MCF 10A (cell line): ENCODE measurements at regions not wholly inside any gene's neighbourhood (a gene's known extent, or its start where the extent isn't known, plus 50 kb on each side); places are given as distances from the start of the nearest gene placed in this dataset.

Source experiments
- BruUV-seq: library from RNA; stranded (reverse); fragments of 400-500 nt; replicated peaks from 2 replicates; lab custom pipeline; 2021; lab: Mats Ljungman, UMichigan
- CTCF ChIA-PET: fragments of 300-600 bp; sonication (Branson Sonifier 250); formaldehyde crosslinking; extraction: SDS; loops from one replicate; lab custom pipeline; 2021; ENCODE audit warnings: antibody characterized with exemption, inconsistent platforms; lab: Yijun Ruan, JAX
- POLR2A ChIA-PET: fragments of 300-600, 350-650 bp; sonication (Branson Sonifier 250); formaldehyde crosslinking; extraction: SDS; loops from one replicate; lab custom pipeline; 2020; ENCODE audit warnings: antibody characterized with exemption, inconsistent platforms; lab: Yijun Ruan, JAX
- DNase-seq: peaks from one replicate; pipeline ENCODE4 v3.0.0-alpha.2; 2018; ENCODE audit not compliant: unreplicated experiment
- H3K27ac Mint-ChIP-seq: one replicate; pipeline ENCODE4 v1.8.0; 2022; ENCODE audit warnings: mild to moderate bottlenecking, low read depth, mixed read lengths; ENCODE audit not compliant: unreplicated experiment
- H3K27me3 Mint-ChIP-seq: one replicate; pipeline ENCODE4 v1.8.0; 2022; ENCODE audit warnings: mixed read lengths; ENCODE audit not compliant: insufficient read depth, unreplicated experiment
- H3K36me3 Mint-ChIP-seq: one replicate; pipeline ENCODE4 v1.8.0; 2022; ENCODE audit warnings: mild to moderate bottlenecking, moderate library complexity, mixed read lengths; ENCODE audit not compliant: insufficient read depth, unreplicated experiment
- H3K4me1 Mint-ChIP-seq: one replicate; pipeline ENCODE4 v1.8.0; 2022; ENCODE audit warnings: mixed read lengths; ENCODE audit not compliant: insufficient read depth, unreplicated experiment
- H3K4me3 Mint-ChIP-seq: one replicate; pipeline ENCODE4 v1.8.0; 2022; ENCODE audit warnings: mild to moderate bottlenecking, moderate library complexity, mixed read lengths; ENCODE audit not compliant: unreplicated experiment
- H3K9me3 Mint-ChIP-seq: one replicate; pipeline ENCODE4 v1.8.0; 2022; ENCODE audit warnings: mixed read lengths; ENCODE audit not compliant: unreplicated experiment
- CTCF ChIP-seq: fragments of 200-600 bp; IDR thresholded peaks from one replicate; pipeline ENCODE4 v1.8.0; 2022; ENCODE audit warnings: antibody characterized with exemption, mild to moderate bottlenecking; ENCODE audit not compliant: unreplicated experiment
- intact Hi-C: fragments of 100-400 bp; cut with micrococcal nuclease; formaldehyde crosslinking; loops from 2 replicates; pipeline ENCODE4 v1.14.1; 2022

- H3K27ac Mint-ChIP-seq: no peak overlapping the region
- no peaks in the 10 kb centered on the region for H3K36me3 Mint-ChIP-seq
- no TSS peak for BruUV-seq
- no peak overlapping the region for H3K4me3 Mint-ChIP-seq
- TF ChIP-seq CTCF: no peak
- H3K4me1 Mint-ChIP-seq: no peaks in the 10 kb centered on the region
- H3K9me3 Mint-ChIP-seq: peaks cover 44% of the 10 kb centered on the region
- DNase-seq: no peak
- no peaks in the 10 kb centered on the region for H3K27me3 Mint-ChIP-seq
- ChIA-PET POLR2A (no interaction called here), CTCF (interaction anchor here (0.5 to 0.6 kb wide), 3 partner anchors 26 to 133 kb away, joined by 3 read pairs; no protein-coding TSS in a partner anchor)
- intact Hi-C loops: no loop called here
Observed at GRCh38 chr11:116242006-116242405, 530.8 kb downstream of the BUD13 start.

GRCh38 chr11:116240710-116241109 is 532.1 kb downstream of the BUD13 start:
- no peak for DNase-seq
- Mint-ChIP-seq H3K4me3 (no peak overlapping the region), H3K27ac (no peak overlapping the region), H3K9me3 (peaks cover 50% of the 10 kb centered on the region), H3K4me1 (no peaks in the 10 kb centered on the region), H3K36me3 (no peaks in the 10 kb centered on the region), H3K27me3 (no peaks in the 10 kb centered on the region)
- no TSS peak for BruUV-seq
- TF ChIP-seq CTCF: no peak
- intact Hi-C loops: no loop called here
- CTCF ChIA-PET: interaction anchor here (1.0 kb wide), 1 partner anchor 24 kb away, joined by 4 read pairs; no protein-coding TSS in a partner anchor
- POLR2A ChIA-PET: no interaction called here

- no peaks in the 10 kb centered on the region for H3K27me3 Mint-ChIP-seq
- intact Hi-C loops: no loop called here
- ChIA-PET POLR2A (interaction anchor here (0.6 kb wide), 1 partner anchor 340 kb away, joined by 4 read pairs; no protein-coding TSS in a partner anchor), CTCF (no interaction called here)
- no peaks in the 10 kb centered on the region for H3K4me1 Mint-ChIP-seq
- no peaks in the 10 kb centered on the region for H3K36me3 Mint-ChIP-seq
- no TSS peak for BruUV-seq
- no peak overlapping the region for H3K27ac Mint-ChIP-seq
- peaks cover 50% of the 10 kb centered on the region for H3K9me3 Mint-ChIP-seq
- DNase-seq: no peak
- no peak for TF ChIP-seq CTCF
- H3K4me3 Mint-ChIP-seq: no peak overlapping the region
Observed at GRCh38 chr11:116239247-116239646, 533.5 kb downstream of the BUD13 start.

GRCh38 chr11:116234989-116235568 is 537.7 kb downstream of the BUD13 start:
- H3K27ac Mint-ChIP-seq: no peak overlapping the region
- ChIA-PET POLR2A (no interaction called here), CTCF (interaction anchor here (0.6 to 4.2 kb wide), 4 partner anchors 11 to 1123 kb away, joined by 3 to 14 read pairs (median 4); no protein-coding TSS in a partner anchor)
- no peak for DNase-seq
- H3K36me3 Mint-ChIP-seq: no peaks in the 10 kb centered on the region
- no peak overlapping the region for H3K4me3 Mint-ChIP-seq
- H3K9me3 Mint-ChIP-seq: peaks cover 51% of the 10 kb centered on the region
- intact Hi-C loops: no loop called here
- H3K27me3 Mint-ChIP-seq: no peaks in the 10 kb centered on the region
- H3K4me1 Mint-ChIP-seq: no peaks in the 10 kb centered on the region
- TF ChIP-seq CTCF: no peak
- BruUV-seq: no TSS peak
